Mucosa of descending colon (tissue), 3 donors: ENCODE measurements at regions not wholly inside any gene's neighbourhood (a gene's known extent, or its start where the extent isn't known, plus 50 kb on each side); places are given as distances from the start of the nearest gene placed in this dataset.

Experiments used
- ATAC-seq: fragments of 200-7000 bp; cut with Tn5 transposase; one replicate; pipeline ENCODE4 v1.9.1; 2020; ENCODE audit warnings: mild to moderate bottlenecking, moderate library complexity
- DNase-seq, 3 donors: peaks; one replicate each; pipeline ENCODE4 v3.0.0-alpha.2; 2020
- H3K36me3 ChIP-seq: fragments of 200-600 bp; one replicate; pipeline ENCODE4 v1.8.0; 2021; ENCODE audit warnings: low read depth, mild to moderate bottlenecking
- H3K4me1 ChIP-seq: fragments of 200-600 bp; one replicate; pipeline ENCODE4 v1.8.0; 2021; ENCODE audit warnings: low read depth, mild to moderate bottlenecking
- H3K4me3 ChIP-seq: fragments of 200-600 bp; one replicate; pipeline ENCODE4 v1.8.0; 2021; ENCODE audit warnings: mild to moderate bottlenecking
- H3K9me3 ChIP-seq: fragments of 200-600 bp; one replicate; pipeline ENCODE4 v1.8.0; 2021; ENCODE audit warnings: mild to moderate bottlenecking
- CTCF ChIP-seq: fragments of 200-600 bp; IDR thresholded peaks from one replicate; pipeline ENCODE4 v1.8.0; 2022; ENCODE audit warnings: antibody characterized with exemption, mild to moderate bottlenecking
- intact Hi-C, 2 donors: fragments of 100-400 bp; cut with DNase I in 1 of 2; cut with micrococcal nuclease in 1 of 2; formaldehyde crosslinking; loops; one replicate each; pipeline versions ENCODE4 v1.11.0 to v1.11.1; 2022; cut with DNase I, micrococcal nuclease
- donor health status: DM: no; HTN: no; CAD: no; lungs with moderate emphysema.
- donor health status: DM: no; HTN: no; CAD: no.
- donor health status: DM: no; HTN: yes; CAD: no.

DNA sequence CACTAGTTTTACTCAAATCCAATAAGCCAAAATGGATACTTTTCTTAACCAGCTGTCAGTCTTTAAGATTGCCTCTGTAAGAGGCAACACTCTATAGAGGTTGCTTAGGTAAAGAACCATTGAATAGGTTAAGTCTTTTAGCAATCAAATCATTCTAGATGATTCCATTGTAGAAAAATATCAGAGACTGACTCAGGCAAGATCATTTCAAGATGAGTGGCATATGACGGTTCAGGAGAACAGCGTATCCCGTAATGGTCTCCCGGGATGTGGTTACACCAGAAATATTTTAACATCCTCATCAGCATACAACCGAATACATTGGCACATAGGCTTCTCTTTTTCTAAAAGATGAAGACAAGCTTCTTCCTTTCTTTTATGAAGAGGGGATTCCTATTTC lies 641.7 kb upstream of the AGA start:
- Histone ChIP-seq H3K36me3 (no peaks in the 10 kb centered on the region), H3K4me1 (no peaks in the 10 kb centered on the region), H3K4me3 (no peak overlapping the region), H3K9me3 (no peaks in the 10 kb centered on the region)
- no peak for ATAC-seq
- no peak for TF ChIP-seq CTCF
- intact Hi-C loops: no loop called here
- DNase-seq: no peak

DNA sequence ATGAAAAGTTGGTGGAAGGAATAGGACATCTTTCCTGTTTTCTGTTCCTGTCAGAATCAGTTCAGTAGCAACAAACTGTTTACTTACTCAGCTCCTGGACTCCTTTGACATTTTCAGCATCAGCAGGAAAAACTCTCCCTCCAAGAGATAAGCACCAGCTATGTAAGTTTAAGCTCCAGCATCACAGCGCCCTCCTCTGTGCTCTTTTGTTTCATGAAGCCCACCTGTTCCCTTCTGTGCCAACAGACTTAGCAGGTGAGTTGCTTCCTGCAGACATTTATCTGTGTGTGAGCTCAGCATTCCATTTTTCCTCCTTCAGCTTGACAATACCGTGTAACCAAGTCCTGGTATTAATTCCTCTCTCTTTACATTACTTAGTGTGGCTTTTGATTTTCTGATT lies 644.1 kb upstream of the AGA start:
- no peaks in the 10 kb centered on the region for H3K36me3 ChIP-seq
- intact Hi-C loops: no loop called here
- no peak for TF ChIP-seq CTCF
- no peaks in the 10 kb centered on the region for H3K9me3 ChIP-seq
- ATAC-seq (no peak), DNase-seq (peak in 1 of 3 donors; percentile 5)
- no peaks in the 10 kb centered on the region for H3K4me1 ChIP-seq
- no peak overlapping the region for H3K4me3 ChIP-seq

DNA sequence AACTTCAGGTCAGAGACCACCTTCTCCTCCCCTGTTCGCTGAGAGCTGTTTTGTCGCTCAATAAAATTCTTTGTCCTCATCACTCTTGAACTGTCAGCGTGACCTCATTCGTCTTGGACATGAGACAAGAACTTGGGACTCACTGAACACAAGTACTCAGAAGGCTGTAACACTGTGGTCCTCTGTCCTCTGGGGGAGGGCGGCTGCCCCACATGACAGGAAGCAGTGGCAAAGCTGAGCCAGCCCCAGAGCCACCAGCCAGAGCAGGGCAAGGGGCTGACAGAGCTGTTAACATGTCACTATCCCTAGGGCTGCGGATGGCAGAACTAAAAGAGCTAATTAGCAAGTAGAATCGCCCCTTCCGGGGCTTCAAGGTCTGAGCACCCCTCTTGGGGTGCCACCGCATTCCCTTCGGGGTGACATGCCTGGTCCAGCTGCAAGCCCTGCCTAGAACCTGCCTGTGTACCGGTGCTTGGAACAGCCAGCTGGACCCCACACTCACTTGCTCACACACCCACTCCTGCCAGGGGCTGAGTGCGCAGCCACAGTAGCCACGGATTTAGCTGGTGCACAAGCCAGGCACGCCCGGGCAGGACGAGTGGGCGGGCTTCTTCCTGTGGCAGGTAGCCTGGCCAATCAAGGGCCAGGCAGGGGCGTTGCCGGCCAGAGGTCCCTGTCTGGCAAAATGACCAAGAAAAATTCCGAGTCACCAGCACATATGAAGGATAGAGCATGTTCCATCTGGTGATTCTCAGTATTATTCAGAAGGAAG lies 648.6 kb upstream of the AGA start:
- Histone ChIP-seq H3K4me1 (no peaks in the 10 kb centered on the region), H3K9me3 (no peaks in the 10 kb centered on the region), H3K36me3 (no peaks in the 10 kb centered on the region), H3K4me3 (no peak overlapping the region)
- DNase-seq (no peak), ATAC-seq (no peak)
- no peak for TF ChIP-seq CTCF
- intact Hi-C loops: no loop called here

DNA sequence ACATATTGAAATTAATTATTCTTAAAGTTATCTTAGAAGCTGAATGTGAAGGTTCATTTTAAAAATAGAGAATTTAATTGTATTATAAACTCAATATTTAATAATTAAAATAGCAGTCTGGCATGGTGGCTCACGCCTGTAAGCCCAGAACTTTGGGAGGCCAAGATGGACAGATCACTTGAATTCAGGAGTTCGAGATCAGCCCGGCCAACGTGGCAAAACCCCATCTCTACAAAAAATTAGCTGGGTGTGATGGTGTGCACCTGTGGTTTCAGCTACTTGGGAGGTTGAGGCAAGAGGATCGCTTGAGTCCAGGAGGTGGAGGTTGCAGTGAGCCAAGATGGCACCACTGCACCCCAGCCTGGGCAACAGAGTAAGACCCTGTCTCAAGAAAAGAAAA lies 659.9 kb upstream of the AGA start:
- intact Hi-C loops: no loop called here
- DNase-seq (no peak), ATAC-seq (no peak)
- no peaks in the 10 kb centered on the region for H3K36me3 ChIP-seq
- H3K9me3 ChIP-seq: no peaks in the 10 kb centered on the region
- H3K4me1 ChIP-seq: no peaks in the 10 kb centered on the region
- TF ChIP-seq CTCF: no peak
- no peak overlapping the region for H3K4me3 ChIP-seq

DNA sequence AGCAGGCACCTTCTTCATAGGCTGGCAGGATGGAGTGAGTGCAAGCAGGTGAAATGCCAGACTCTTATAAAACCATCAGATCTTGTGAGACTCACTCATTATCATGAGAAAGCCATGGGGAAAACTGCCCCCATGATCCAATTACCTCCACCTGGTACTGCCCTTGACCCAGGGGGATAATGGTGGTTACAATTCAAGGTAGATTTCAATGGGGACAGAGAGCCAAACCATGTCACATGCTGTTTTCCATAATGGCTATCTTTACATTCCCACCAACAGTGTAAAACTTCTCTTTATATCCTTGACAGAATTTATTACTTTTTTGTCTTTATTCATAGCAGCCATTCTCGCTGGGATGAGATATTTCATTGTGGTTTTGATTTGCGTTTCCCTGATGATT lies 663.0 kb upstream of the AGA start:
- no peak for TF ChIP-seq CTCF

More for the DNA sequence above, 663.0 kb upstream of the AGA start:
- Histone ChIP-seq H3K9me3 (no peaks in the 10 kb centered on the region), H3K4me3 (no peak overlapping the region), H3K36me3 (no peaks in the 10 kb centered on the region), H3K4me1 (no peaks in the 10 kb centered on the region)
- ATAC-seq (no peak), DNase-seq (no peak)
- intact Hi-C loops: no loop called here
